ENCODE measurements at regions not wholly inside any gene's neighbourhood (a gene's known extent, or its start where the extent isn't known, plus 50 kb on each side); places are given as distances from the start of the nearest gene placed in this dataset.

GRCh38 chr1:188706742-188707141 lies 1770.9 kb downstream of the BRINP3 start:
- Histone ChIP-seq H3K9me3 (ENCODE audit: insufficient read depth, low read length) (no peaks in the 10 kb centered on the region), H3K36me3 (replicated peaks; ENCODE audit: low read depth, low read length) (no peaks in the 10 kb centered on the region), H3K4me3 (ENCODE audit: low read length) (no peak overlapping the region), H3K9ac (ENCODE audit: low read length) (no peak overlapping the region), H3K27ac (ENCODE audit: low read length) (no peak overlapping the region), H3K4me1 (ENCODE audit: low read length) (no peaks in the 10 kb centered on the region), H2AFZ (ENCODE audit: low read depth, low read length) (no peak overlapping the region), H3K4me2 (ENCODE audit: low read length) (no peak overlapping the region), H3K79me2 (ENCODE audit: low read length) (no peaks in the 10 kb centered on the region), H4K20me1 (ENCODE audit: insufficient read depth, low read length) (no peaks in the 10 kb centered on the region), H3K27me3 (ENCODE audit: low read depth, low read length) (no peaks in the 10 kb centered on the region)
- no peak for TF ChIP-seq EZH2phosphoT487 (IDR thresholded peaks at IDR 0.05; ENCODE audit: low read depth)
- TF ChIP-seq CTCF (IDR thresholded peaks at IDR 0.05; ENCODE audit: low read depth, low read length) = no peak

GRCh38 chr1:188708795-188709535 lies 1768.7 kb downstream of the BRINP3 start:
- Histone ChIP-seq H3K27ac (ENCODE audit: low read length) (no peak overlapping the region), H3K4me3 (ENCODE audit: low read length) (no peak overlapping the region), H3K9me3 (ENCODE audit: insufficient read depth, low read length) (no peaks in the 10 kb centered on the region), H3K36me3 (replicated peaks; ENCODE audit: low read depth, low read length) (no peaks in the 10 kb centered on the region), H3K27me3 (ENCODE audit: low read depth, low read length) (no peaks in the 10 kb centered on the region), H3K4me1 (ENCODE audit: low read length) (no peaks in the 10 kb centered on the region), H3K79me2 (ENCODE audit: low read length) (no peaks in the 10 kb centered on the region), H3K9ac (ENCODE audit: low read length) (no peak overlapping the region), H2AFZ (ENCODE audit: low read depth, low read length) (no peak overlapping the region), H4K20me1 (ENCODE audit: insufficient read depth, low read length) (no peaks in the 10 kb centered on the region), H3K4me2 (ENCODE audit: low read length) (no peak overlapping the region)
- TF ChIP-seq EZH2phosphoT487 (IDR thresholded peaks at IDR 0.05; ENCODE audit: low read depth) (no peak), CTCF (IDR thresholded peaks at IDR 0.05; ENCODE audit: low read depth, low read length) (no peak)

GRCh38 chr1:188715566-188715965 lies 1762.1 kb downstream of the BRINP3 start:
- Histone ChIP-seq H3K27ac (ENCODE audit: low read length) (no peak overlapping the region), H3K4me1 (ENCODE audit: low read length) (no peaks in the 10 kb centered on the region), H3K9me3 (ENCODE audit: insufficient read depth, low read length) (no peaks in the 10 kb centered on the region), H3K36me3 (replicated peaks; ENCODE audit: low read depth, low read length) (no peaks in the 10 kb centered on the region), H3K9ac (ENCODE audit: low read length) (no peak overlapping the region), H3K4me2 (ENCODE audit: low read length) (no peak overlapping the region), H4K20me1 (ENCODE audit: insufficient read depth, low read length) (no peaks in the 10 kb centered on the region), H3K27me3 (ENCODE audit: low read depth, low read length) (no peaks in the 10 kb centered on the region), H3K79me2 (ENCODE audit: low read length) (no peaks in the 10 kb centered on the region), H3K4me3 (ENCODE audit: low read length) (no peak overlapping the region), H2AFZ (ENCODE audit: low read depth, low read length) (no peak overlapping the region)
- TF ChIP-seq CTCF (IDR thresholded peaks at IDR 0.05; ENCODE audit: low read depth, low read length) = peak; percentile 23; the same call in 1 of the 2 replicates
- TF ChIP-seq EZH2phosphoT487 (IDR thresholded peaks at IDR 0.05; ENCODE audit: low read depth) = no peak

- Histone ChIP-seq H3K4me1 (ENCODE audit: low read length) (no peaks in the 10 kb centered on the region), H3K27me3 (ENCODE audit: low read depth, low read length) (no peaks in the 10 kb centered on the region), H3K4me3 (ENCODE audit: low read length) (no peak overlapping the region), H4K20me1 (ENCODE audit: insufficient read depth, low read length) (no peaks in the 10 kb centered on the region), H2AFZ (ENCODE audit: low read depth, low read length) (no peak overlapping the region), H3K4me2 (ENCODE audit: low read length) (no peak overlapping the region), H3K9me3 (ENCODE audit: insufficient read depth, low read length) (no peaks in the 10 kb centered on the region), H3K36me3 (replicated peaks; ENCODE audit: low read depth, low read length) (no peaks in the 10 kb centered on the region), H3K9ac (ENCODE audit: low read length) (no peak overlapping the region), H3K27ac (ENCODE audit: low read length) (no peak overlapping the region), H3K79me2 (ENCODE audit: low read length) (no peaks in the 10 kb centered on the region)
- no peak for TF ChIP-seq EZH2phosphoT487 (IDR thresholded peaks at IDR 0.05; ENCODE audit: low read depth)
- no peak for TF ChIP-seq CTCF (IDR thresholded peaks at IDR 0.05; ENCODE audit: low read depth, low read length)
These were observed 1757.9 kb downstream of the BRINP3 start for GRCh38 chr1:188719735-188720134.

All from OCI-LY3 (cell line).